Tibial nerve (tissue), 4 donors: ENCODE measurements at regions not wholly inside any gene's neighbourhood (a gene's known extent, or its start where the extent isn't known, plus 50 kb on each side); places are given as distances from the start of the nearest gene placed in this dataset.

Experiments
- DNase-seq, 2 donors: peaks; one replicate each; pipeline ENCODE4 v3.0.0-alpha.2; 2019; ENCODE audit warnings: low spot score in 2 of 2
- H3K27ac ChIP-seq, 4 donors: fragments of 200-600 bp; sonication (generic) in 3 of 4; one replicate each; pipeline ENCODE4 v1.5.1; 2017 to 2019; ENCODE audit warnings: mild to moderate bottlenecking in 1 of 4
- H3K27me3 ChIP-seq, 2 donors: fragments of 200-600 bp; sonication (generic) in 1 of 2; one replicate each; pipeline versions ENCODE4 v1.5.1 to v1.6.0; 2017 to 2019
- H3K36me3 ChIP-seq, 3 donors: fragments of 200-600 bp; sonication (generic); one replicate each; pipeline ENCODE4 v1.5.1; 2018 to 2019
- H3K4me1 ChIP-seq, 4 donors: fragments of 200-600 bp; sonication (generic) in 3 of 4; one replicate each; pipeline ENCODE4 v1.5.1; 2017 to 2019
- H3K4me3 ChIP-seq, 4 donors: fragments of 200-600 bp; sonication (generic) in 3 of 4; one replicate each; pipeline ENCODE4 v1.5.1; 2017 to 2019; ENCODE audit warnings: mild to moderate bottlenecking in 1 of 4, moderate library complexity in 1 of 4
- H3K9me3 ChIP-seq, 4 donors: fragments of 200-600 bp; sonication (generic) in 3 of 4; one replicate each; pipeline ENCODE4 v1.5.1; 2017 to 2019
- EP300 ChIP-seq, 2 donors: sonication (generic); formaldehyde crosslinking; IDR thresholded peaks; one replicate each; pipeline ENCODE4 v1.6.1; 2017; ENCODE audit warnings: antibody characterized with exemption in 2 of 2, mild to moderate bottlenecking in 1 of 2
- POLR2A ChIP-seq, 2 donors: fragments of 450-650 bp; IDR thresholded peaks; one replicate each; pipeline ENCODE4 v1.6.1; 2017; ENCODE audit warnings: antibody characterized with exemption in 2 of 2, mild to moderate bottlenecking in 2 of 2, moderate library complexity in 2 of 2
- WGBS, 2 donors: methylation state at CpG; one replicate each; pipeline ENCODE4 v1.1.5; 2018; 5-methylcytosine and 5-hydroxymethylcytosine counted together
- TF ChIP-seq, protein P1 (sequence below), 5 experiments: fragments of 200-600 bp in 3 of 5; fragments of 450-650 bp in 2 of 5; sonication (generic) in 3 of 5; IDR thresholded peaks; one replicate each; pipeline ENCODE4 v1.5.1; 2016 to 2019; ENCODE audit warnings: antibody characterized with exemption in 5 of 5, mild to moderate bottlenecking in 3 of 5, moderate library complexity in 2 of 5

GRCh38 chr1:191876631-191877030, 281.6 kb upstream of the RGS18 start:
- Histone ChIP-seq H3K9me3 (no peaks in the 10 kb centered on the region), H3K27me3 (no peaks in the 10 kb centered on the region), H3K27ac (no peak overlapping the region), H3K4me1 (no peaks in the 10 kb centered on the region), H3K4me3 (no peak overlapping the region), H3K36me3 (no peaks in the 10 kb centered on the region)
- no peak for DNase-seq
- 60 to 62% methylated on average over 1 of the region's 1 CpG for WGBS, 2 donors
- no peak for TF ChIP-seq POLR2A (IDR thresholded peaks at IDR 0.05)
- TF ChIP-seq, protein P1, sequence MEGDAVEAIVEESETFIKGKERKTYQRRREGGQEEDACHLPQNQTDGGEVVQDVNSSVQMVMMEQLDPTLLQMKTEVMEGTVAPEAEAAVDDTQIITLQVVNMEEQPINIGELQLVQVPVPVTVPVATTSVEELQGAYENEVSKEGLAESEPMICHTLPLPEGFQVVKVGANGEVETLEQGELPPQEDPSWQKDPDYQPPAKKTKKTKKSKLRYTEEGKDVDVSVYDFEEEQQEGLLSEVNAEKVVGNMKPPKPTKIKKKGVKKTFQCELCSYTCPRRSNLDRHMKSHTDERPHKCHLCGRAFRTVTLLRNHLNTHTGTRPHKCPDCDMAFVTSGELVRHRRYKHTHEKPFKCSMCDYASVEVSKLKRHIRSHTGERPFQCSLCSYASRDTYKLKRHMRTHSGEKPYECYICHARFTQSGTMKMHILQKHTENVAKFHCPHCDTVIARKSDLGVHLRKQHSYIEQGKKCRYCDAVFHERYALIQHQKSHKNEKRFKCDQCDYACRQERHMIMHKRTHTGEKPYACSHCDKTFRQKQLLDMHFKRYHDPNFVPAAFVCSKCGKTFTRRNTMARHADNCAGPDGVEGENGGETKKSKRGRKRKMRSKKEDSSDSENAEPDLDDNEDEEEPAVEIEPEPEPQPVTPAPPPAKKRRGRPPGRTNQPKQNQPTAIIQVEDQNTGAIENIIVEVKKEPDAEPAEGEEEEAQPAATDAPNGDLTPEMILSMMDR (IDR thresholded peaks at IDR 0.05), result no peak
- no peak for TF ChIP-seq EP300 (IDR thresholded peaks at IDR 0.05)

- no peak overlapping the region for H3K27ac ChIP-seq
- 28 to 32% methylated on average over 1 of the region's 1 CpG for WGBS, 2 donors
- TF ChIP-seq, protein P1 (IDR thresholded peaks at IDR 0.05), result no peak
- TF ChIP-seq POLR2A (IDR thresholded peaks at IDR 0.05) (no peak), EP300 (IDR thresholded peaks at IDR 0.05) (no peak)
Observed at GRCh38 chr1:191882870-191883269, 275.4 kb upstream of the RGS18 start.

GRCh38 chr1:191886977-191887376, 271.3 kb upstream of the RGS18 start:
- DNase-seq, result no peak
- no peaks in the 10 kb centered on the region for H3K27me3 ChIP-seq
- TF ChIP-seq EP300 (IDR thresholded peaks at IDR 0.05) (no peak), POLR2A (IDR thresholded peaks at IDR 0.05) (no peak)
- TF ChIP-seq, protein P1 (IDR thresholded peaks at IDR 0.05), result no peak
- no peak overlapping the region for H3K4me3 ChIP-seq
- no peaks in the 10 kb centered on the region for H3K4me1 ChIP-seq
- H3K9me3 ChIP-seq, result no peaks in the 10 kb centered on the region
- no peak overlapping the region for H3K27ac ChIP-seq
- H3K36me3 ChIP-seq, result no peaks in the 10 kb centered on the region

More at GRCh38 chr1:191882870-191883269, 275.4 kb upstream of the RGS18 start:
- H3K4me3 ChIP-seq, result no peak overlapping the region
- H3K4me1 ChIP-seq, result no peaks in the 10 kb centered on the region
- no peaks in the 10 kb centered on the region for H3K9me3 ChIP-seq
- DNase-seq, result no peak
- H3K27me3 ChIP-seq, result no peaks in the 10 kb centered on the region
- H3K36me3 ChIP-seq, result no peaks in the 10 kb centered on the region

DNA sequence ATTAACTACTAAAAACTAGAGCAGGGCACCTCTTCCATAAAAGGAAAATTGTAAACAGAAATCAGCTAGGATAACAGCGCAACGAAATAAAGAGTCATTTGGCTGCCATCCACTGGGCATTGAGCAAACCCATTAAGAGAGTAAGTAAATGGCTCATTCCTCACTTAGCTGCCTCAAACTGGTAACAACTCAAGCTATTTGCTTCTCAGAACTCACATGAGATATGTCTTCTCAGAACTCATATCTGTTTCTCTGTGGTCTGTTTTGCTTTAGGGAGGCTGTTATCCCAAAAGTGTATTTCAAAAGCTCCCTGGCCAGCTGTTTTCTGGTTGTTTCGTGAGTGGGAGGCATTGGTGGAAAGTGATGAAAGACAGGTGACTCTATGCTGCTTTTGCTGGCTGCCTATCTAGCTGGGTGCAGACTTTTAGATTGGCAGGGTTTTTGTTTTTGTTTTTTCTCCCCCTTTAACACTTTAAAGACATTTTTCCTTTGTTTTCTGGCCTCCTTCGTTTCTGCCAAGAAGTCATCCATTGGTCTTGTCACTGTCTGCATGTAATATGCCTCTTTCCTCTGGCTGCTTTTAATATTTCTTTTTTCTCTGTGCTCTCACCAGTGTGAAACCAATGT, 269.2 kb upstream of the RGS18 start:
- H3K4me1 ChIP-seq, result no peaks in the 10 kb centered on the region
- WGBS, 2 donors, result 50 to 53% methylated on average over 4 of the region's 4 CpGs
- TF ChIP-seq EP300 (IDR thresholded peaks at IDR 0.05), result no peak
- no peak for TF ChIP-seq POLR2A (IDR thresholded peaks at IDR 0.05)
- TF ChIP-seq, protein P1 (IDR thresholded peaks at IDR 0.05), result no peak
- H3K36me3 ChIP-seq, result no peaks in the 10 kb centered on the region
- no peak overlapping the region for H3K27ac ChIP-seq
- no peak overlapping the region for H3K4me3 ChIP-seq
- H3K9me3 ChIP-seq, result no peaks in the 10 kb centered on the region
- DNase-seq, result no peak
- no peaks in the 10 kb centered on the region for H3K27me3 ChIP-seq

- WGBS, 2 donors, result 77 to 79% methylated on average over 3 of the region's 3 CpGs
- TF ChIP-seq EP300 (IDR thresholded peaks at IDR 0.05) (no peak), POLR2A (IDR thresholded peaks at IDR 0.05) (no peak)
- TF ChIP-seq, protein P1 (IDR thresholded peaks at IDR 0.05), result no peak
- H3K36me3 ChIP-seq, result no peaks in the 10 kb centered on the region
- H3K4me3 ChIP-seq, result no peak overlapping the region
- H3K9me3 ChIP-seq, result no peaks in the 10 kb centered on the region
- H3K4me1 ChIP-seq, result no peaks in the 10 kb centered on the region
- H3K27me3 ChIP-seq, result no peaks in the 10 kb centered on the region
- H3K27ac ChIP-seq, result no peak overlapping the region
- DNase-seq, result no peak
Observed at GRCh38 chr1:191889623-191890003, 268.6 kb upstream of the RGS18 start.
